T47D (cell line): ENCODE measurements at regions not wholly inside any gene's neighbourhood (a gene's known extent, or its start where the extent isn't known, plus 50 kb on each side); places are given as distances from the start of the nearest gene placed in this dataset.

Experiments
- DNase-seq, 2 experiments: peaks; one replicate each; pipeline versions ENCODE4 v3.0.0 to v3.0.0-alpha.2; 2011 to 2012; ENCODE audit warnings: low read depth in 1 of 2, low spot score in 1 of 2
- JUND ChIP-seq: IDR thresholded peaks from 2 replicates; pipeline ENCODE4 v1.6.1; 2012; ENCODE audit warnings: low read depth
- in situ Hi-C: cut with HindIII; loops from 2 replicates; pipeline ENCODE4 v1.10.0; 2016; ENCODE audit warnings: low sequenced_read_pairs, low pct_unique_long_range_greater_than_20kb

DNA sequence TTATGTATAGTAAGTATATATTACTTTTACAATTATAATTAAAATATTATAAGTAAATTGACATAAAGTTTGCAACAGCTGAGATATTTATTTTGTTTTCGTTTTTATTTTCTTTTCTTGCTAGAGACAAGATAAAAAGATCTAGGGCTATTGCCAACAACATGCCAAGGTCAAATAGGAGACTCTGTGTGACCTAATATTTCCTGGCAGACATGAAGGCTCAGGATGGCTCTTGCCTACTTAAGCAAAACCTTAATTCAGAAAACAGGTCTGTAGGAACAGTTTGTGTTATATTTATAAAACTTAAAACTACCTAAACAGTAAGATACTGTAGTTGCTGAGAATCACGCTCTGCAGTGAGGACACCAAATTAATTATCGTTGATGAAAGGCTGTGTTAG, 145.2 kb downstream of the RFC3 start:
- in situ Hi-C loops, result no loop called here
- TF ChIP-seq JUND, result no peak
- no peak for DNase-seq

GRCh38 chr13:33963895-33964294, 145.9 kb downstream of the RFC3 start:
- in situ Hi-C loops, result no loop called here
- TF ChIP-seq JUND, result no peak
- DNase-seq, result no peak

DNA sequence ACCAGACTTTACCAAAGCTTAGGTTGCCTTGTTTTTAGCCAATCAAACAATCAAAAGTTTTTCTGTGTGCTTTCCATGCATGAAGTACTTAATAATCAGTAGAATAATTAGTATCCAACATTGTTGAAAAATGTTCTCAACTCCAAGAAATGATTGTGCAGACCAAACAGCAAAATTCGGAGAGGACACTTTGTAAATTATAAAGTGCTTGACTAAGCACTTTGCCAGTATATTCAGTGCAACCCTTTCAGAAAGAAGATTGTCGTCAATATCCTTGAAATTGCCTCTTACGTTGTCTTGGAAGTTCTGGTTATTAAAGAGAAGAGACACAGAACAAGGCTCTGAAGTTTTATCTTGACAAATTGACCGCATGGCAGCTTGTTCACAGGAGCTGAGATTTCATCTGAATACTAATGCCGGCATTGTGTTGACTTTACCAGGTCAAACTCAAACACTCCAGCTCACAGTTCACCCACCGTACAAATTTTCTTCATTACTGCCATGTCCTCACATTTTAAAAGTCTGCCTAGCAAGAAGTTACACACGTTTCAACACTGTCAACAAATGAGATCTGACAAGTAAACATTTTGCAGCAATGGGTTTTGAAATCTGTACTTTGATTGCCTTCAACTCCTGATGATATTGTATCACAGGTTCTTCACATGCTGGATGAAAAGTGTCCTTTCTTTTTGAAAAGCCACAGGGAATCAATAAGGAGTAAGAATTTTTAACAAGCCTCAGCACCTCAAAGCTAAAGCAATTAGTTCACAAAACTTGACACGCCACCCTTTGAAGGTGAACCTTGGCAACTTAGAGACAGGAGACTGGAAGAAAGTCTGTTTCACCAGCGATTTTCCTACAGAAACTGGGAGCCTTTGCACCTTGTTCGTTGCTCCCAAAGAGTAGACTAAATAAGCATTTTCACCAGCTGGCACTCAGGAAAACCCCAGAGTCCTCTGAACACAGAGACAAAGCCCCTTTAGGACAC, 150.9 kb downstream of the RFC3 start:
- in situ Hi-C loops, result no loop called here
- peak; percentile 3 to 10 for DNase-seq
- no peak for TF ChIP-seq JUND

GRCh38 chr13:33970746-33971561, 153.0 kb downstream of the RFC3 start:
- no peak for DNase-seq
- in situ Hi-C loops, result no loop called here
- TF ChIP-seq JUND, result no peak

GRCh38 chr13:33971562-33971819, 153.5 kb downstream of the RFC3 start:
- in situ Hi-C loops, result no loop called here
- DNase-seq, result no peak
- no peak for TF ChIP-seq JUND

DNA sequence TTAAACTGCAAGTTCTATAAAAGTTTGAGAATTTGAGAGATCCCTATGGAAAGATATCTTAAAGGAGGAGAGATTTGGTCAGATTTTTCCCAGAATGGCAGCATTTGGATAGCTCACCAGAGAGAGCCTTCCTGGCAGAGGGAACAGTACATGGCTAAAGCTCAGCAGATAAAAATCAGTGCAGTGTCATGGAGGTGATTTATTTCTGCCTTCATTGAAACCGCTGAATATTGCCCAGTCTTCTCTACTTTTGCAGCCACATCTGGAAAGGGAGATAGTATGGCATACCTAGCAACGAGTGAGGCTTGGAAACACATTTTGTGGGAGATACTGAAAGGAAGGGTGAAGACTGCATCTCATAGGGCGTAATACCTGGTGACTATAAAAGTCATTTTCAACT, 155.2 kb downstream of the RFC3 start:
- in situ Hi-C loops, result no loop called here
- DNase-seq, result no peak
- TF ChIP-seq JUND, result no peak

GRCh38 chr13:33976965-33977364, 159.0 kb downstream of the RFC3 start:
- in situ Hi-C loops, result no loop called here
- TF ChIP-seq JUND, result no peak

DNA sequence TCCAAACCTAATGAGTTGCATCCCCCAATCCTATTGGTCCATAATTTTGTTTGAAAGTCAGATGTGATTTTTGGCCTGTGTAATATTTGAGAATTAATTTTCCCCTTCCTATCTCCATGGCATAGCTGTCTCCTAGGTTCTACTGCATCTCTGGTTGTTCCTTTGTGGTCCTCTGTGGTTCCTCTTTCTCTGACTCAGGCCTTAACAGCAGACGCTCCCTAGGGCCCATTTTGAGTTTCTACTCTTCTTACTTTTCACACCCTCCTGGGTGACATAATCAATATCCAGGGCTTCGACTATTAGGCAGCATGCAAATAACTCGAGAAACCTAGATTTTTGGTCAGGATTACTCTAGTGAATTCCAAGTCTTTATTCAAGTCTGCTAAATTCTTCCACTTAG, 160.7 kb downstream of the RFC3 start:
- in situ Hi-C loops, result no loop called here
- DNase-seq, result no peak
- TF ChIP-seq JUND, result no peak

More at GRCh38 chr13:33976965-33977364, 159.0 kb downstream of the RFC3 start:
- DNase-seq, result no peak

DNA sequence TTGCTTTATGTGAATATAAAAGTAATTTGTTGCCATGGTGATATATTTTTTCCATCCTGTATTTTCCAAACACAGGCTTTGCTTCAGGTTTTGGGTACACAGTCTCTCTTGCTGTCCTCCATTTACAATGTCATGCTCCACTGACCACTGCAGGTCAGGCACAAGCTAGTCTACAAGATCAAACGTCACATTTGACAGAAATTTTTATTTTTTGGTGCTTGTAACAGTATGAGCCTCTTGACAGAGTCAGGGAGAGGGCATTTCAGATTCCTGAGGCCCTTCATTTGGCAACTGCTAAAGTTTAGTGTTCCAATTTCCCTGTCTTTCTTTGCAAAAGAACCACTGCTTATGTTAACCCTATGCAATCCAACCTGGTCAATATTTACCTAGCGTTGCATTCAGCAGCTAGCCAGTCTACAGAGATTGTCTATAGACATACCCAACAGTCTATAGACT, 175.0 kb downstream of the RFC3 start:
- no peak for TF ChIP-seq JUND
- in situ Hi-C loops, result no loop called here

DNA sequence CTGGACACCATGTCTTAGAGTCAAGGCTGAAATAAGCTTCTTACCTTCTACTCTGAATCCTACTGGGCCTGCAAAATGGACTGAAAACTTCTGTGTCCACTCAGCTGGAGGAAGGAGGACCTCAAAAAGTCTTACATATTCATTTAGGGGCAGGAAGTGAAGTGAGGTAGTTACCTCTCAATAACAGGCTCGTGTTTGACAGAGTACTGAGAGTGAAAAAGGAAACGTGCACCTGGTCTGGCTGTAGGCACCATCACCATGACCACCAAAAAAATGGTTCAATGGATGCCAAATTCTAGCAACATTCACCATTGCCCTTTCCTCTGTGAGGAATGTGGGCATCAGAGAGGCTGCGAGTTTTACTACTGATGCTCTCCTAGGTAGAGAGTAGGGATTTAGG, 176.2 kb downstream of the RFC3 start:
- no peak for TF ChIP-seq JUND
- in situ Hi-C loops, result no loop called here
- no peak for DNase-seq

More for the DNA sequence above, 175.0 kb downstream of the RFC3 start:
- no peak for DNase-seq

DNA sequence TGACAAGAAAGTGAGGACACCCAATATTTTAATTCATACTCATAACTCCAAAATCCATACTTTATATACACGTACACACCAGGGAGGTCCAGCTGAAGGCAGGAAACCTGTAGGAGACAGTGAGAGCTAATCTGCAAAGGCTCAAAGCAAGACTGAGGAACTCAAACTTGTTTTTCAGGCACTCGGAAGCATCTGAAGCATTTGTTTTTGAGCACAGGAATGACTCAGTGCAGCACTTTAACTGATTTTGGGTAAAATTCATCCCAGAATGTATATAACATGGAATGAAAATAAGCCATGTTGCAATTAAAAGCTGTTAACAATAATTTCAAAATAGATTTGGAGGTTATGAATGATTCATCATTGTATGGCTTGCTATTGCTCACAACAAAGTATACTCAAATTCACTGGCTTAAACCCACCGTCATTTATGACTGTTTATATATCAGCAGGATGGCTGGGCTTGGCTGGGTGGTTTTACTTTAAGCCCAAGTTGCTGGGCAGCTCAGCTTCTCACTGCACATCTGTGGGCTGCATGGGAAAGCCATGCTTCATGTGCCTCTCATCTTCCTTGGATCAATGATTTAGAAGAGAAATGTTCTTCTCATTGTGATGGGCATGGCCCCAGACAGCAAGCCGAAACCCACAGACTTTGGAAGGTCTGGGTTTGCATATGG, 177.0 kb downstream of the RFC3 start:
- no peak for DNase-seq
- TF ChIP-seq JUND, result no peak
- in situ Hi-C loops, result no loop called here

- DNase-seq, result no peak
- no peak for TF ChIP-seq JUND
- in situ Hi-C loops, result no loop called here
Observed at GRCh38 chr13:33996636-33997035, 178.7 kb downstream of the RFC3 start.

DNA sequence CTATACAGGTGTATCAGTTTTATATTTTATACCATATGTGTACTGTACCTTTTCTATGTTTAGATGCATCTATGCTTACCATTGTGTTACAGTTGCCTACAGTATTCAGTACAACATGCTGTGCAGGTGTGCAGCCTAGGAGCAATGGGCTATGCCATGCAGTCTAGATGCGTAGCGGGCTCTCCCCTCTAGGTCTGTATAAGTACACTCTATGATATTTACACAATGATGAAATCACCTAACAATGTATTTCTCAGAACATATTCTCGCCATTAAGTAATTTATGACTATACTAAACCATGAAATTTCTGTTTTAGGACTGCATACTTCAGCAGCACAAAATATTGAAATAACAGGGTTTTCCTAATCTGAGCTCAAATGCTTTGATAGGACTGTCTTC, 179.6 kb downstream of the RFC3 start:
- in situ Hi-C loops, result no loop called here
- no peak for TF ChIP-seq JUND
- DNase-seq, result no peak
